Pulmonary artery endothelial cell (primary cell): ENCODE measurements at regions not wholly inside any gene's neighbourhood (a gene's known extent, or its start where the extent isn't known, plus 50 kb on each side); places are given as distances from the start of the nearest gene placed in this dataset.
"Not testable (repeated sequence)": the region's sequence is repeated elsewhere in the genome, so short reads cannot be mapped to it uniquely, and the experiment has no call there.

Experiments used
- DNase-seq: peaks from one replicate; pipeline ENCODE4 v3.0.0-alpha.2; 2011; ENCODE audit warnings: low read depth, low spot score

- no peak for DNase-seq
Observed at GRCh38 chr20:48019496-48019895, 234.2 kb upstream of the SULF2 start.

DNA sequence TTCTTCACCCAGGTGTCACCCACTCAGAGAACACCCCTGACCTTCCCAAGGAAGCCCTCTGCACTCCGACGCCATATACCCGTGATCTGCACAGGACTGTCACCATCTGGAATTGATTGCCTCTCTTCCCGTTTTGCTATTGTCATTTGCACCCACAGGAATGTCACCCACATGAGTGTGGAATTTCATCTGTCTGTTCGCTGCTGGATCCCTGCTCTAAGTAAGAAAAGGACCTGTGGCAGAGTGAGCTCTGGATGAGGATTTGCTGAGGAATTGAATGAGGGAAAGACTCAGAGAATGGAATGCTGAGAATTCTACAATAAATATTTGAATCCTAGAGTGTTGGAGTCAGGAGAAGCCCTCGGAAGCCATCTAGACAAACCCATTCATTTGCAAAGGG lies 233.6 kb upstream of the SULF2 start:
- DNase-seq: not testable (repeated sequence)

DNA sequence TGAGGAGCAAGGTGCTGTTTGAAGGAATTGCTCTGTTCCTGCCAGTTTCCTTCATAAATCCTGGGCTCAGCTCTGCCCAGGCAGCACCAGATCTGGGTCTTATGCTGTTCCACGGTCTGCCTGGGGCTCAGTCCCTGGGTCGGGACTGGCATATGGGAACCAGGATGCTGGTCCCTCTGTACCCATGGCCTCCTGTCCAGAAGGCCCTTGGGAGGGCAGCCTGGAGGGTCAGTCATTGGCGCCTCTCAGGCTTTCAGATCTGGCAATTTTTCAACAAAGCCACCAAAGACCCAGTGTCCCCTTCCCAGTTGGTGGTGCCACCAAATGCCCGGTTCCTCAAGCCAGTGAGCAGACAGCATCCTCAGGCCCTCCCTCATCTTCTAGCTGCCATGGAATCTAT lies 232.7 kb upstream of the SULF2 start:
- DNase-seq: no peak

DNA sequence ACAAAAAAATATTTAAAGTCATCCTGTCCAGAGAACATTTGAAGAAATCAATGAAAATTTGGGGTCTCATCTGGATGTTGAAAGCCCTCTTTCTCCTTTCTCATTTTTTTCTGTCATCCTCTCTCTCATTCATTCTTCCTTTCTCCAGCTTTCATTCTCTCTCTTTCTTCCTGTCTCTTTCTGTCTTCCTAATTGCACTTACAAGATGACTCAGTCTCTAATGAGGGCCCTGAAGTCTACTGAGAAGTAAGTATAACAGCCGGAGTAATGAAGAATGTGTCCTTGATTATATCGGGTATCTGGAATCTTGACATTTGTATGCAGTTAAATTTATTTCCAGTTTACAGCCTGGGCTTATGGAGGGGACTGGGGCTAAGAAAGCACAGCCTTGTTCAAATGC lies 232.2 kb upstream of the SULF2 start:
- no peak for DNase-seq

DNA sequence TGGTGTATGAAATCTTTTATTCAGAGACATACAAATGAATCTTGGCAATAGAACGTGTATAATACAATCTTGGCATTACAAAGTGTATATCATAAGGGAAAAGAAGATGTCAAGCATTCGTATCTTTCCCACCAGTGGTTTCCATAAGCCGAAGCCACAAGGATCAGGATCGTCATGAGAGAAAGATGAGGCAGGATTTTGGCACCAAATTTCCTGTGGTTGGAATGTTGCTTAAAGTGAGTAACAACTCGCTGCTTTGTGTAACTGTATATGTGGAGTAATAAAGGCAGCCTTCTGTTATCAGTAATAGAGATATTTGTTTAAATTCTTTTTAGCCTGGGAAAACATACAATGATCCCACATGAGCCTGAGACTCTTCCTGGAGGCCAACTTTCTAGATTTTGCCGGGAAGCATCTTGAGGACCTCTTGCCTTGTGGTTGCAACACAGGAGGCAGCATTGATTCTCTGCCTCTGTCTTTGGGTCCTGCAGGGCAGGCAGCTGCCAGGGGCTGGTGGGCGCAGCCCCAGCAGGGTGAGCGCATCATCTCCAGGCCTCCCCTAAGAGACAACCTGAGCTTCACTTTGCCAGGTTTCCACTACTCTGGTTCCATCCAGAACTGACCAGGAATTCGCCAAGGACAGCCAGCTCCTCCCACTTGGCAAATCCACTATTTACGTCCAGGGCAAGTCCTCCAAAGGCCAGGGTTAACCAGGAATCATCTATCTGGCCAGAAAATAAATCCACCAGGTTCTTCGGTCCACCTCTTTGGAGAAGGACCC lies 230.9 kb upstream of the SULF2 start:
- no peak for DNase-seq

DNA sequence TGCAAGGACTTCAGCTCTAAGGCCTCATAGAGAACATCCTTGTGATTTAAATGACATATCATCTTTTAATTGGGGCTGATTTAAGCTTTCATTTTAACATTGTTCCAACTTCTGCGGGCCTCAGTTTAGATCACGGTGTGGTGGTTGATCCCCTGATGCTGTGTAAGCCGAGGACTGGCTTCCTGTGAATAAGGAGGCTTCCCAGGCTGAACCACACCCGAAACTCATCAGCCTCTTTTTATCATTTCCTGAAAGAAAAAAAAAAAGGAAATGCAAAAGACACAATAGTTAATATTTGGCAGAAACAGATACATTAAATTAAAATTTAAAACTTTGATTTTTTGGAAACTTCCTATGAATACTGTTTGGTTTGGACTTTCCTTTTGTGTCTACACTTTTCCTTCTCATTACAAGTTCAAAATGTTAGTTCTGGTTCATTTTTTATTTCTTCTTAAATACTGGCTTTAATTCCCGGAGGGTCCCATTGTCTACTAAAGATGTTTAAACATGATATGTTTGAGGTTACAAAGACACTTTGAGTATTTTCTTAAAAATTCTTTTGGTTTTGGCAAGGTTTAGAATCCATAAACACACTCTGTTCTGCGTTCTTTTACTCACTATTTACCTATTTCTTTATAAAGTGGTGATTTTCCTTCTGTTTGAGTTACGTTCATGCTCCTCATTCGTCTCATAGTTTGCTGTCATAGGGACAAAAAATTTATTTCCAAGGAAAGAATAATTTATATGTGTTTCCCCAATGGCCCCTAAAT lies 230.0 kb upstream of the SULF2 start:
- no peak for DNase-seq

- DNase-seq: no peak
Observed at GRCh38 chr20:48012401-48012974, 227.2 kb upstream of the SULF2 start.

GRCh38 chr20:48011025-48011424 lies 225.7 kb upstream of the SULF2 start:
- DNase-seq: no peak

- DNase-seq: no peak
Observed at GRCh38 chr20:48010623-48011022, 225.3 kb upstream of the SULF2 start.

- DNase-seq: no peak
Observed at GRCh38 chr20:48008850-48009515, 223.7 kb upstream of the SULF2 start.

- no peak for DNase-seq
Observed at GRCh38 chr20:48007351-48007750, 222.1 kb upstream of the SULF2 start.

DNA sequence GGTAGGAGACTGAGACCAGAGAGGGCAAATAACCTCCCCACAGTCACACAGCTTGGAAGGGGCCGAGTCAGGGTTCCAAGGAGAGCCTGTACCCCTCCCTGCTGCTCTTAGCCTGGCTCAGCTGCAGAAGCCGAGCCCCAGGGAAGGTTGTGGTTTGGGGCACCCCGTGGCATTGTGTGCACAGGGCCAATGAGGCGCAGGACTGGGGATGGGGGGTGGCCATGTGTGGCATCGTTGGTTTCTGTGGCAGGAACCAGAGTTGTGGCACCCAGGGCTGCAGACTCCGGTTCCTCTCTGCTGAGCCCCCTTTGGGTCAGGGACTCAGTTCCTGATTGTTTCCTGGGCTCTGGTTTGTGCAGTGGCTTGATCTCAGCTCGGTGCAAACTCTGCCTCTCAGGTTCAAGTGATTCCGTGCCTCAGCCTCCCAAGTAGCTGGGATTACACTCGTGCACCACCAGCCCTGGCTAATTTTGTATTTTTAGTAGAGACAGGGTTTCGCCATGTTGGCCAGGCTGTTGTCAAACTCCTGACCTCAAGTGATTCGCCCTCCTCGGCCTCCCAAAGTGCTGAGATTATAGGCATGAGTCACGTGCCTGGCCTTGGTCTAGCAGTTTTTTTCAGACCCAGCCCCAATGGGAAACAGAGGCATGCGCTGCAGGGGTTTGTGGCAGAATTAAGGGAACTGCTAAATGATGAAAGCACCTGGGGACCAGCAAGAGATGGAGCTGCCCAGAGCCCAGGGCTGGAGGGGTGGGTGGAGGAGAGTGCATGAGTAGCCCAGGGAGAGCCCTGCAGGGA lies 221.0 kb upstream of the SULF2 start:
- no peak for DNase-seq

- no peak for DNase-seq
Observed at GRCh38 chr20:48003021-48003420, 217.7 kb upstream of the SULF2 start.

DNA sequence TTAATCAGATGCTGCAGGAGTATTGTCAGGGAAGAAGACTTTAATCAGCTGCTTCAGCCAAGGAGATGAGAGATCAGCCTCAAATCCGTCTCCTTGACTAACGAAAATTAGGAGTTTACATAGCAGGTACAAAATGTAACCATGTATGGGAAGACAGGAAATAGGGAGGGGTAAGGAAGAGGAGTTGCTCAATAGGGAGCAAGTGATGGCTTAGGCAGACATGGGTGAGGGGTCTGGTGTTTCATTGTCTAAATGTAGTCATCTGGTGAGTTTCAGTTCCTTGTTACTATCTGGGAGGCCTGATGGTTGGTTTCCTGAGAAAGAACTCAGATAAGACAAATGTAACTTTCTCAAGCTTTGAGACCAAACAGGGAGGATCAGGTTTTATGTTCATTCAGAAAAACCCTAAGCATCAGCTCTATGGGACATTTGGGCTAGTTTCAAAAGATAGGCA lies 217.3 kb upstream of the SULF2 start:
- no peak for DNase-seq

- DNase-seq: no peak
Observed at GRCh38 chr20:47999166-47999565, 213.9 kb upstream of the SULF2 start.

DNA sequence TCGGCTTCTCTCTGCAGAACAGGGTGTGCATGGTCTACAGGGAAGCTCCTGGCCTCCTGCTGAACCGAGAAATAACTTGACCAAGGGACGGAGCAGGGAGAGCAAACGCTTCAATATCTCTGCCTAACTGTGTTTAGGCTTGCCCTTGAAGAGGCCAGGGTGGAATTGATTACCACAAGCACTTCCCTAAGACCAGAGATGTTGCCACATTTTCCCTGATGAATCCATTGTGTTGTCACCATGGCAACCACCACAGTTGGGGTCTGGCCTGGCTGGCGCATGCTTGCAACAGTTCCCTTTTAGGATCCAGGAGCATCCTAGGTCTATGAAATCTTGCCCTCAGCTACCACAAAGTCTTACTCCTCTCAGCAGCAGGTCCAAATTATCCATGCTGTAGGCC lies 213.5 kb upstream of the SULF2 start:
- DNase-seq: no peak

GRCh38 chr20:47995661-47996060 lies 210.4 kb upstream of the SULF2 start:
- no peak for DNase-seq

DNA sequence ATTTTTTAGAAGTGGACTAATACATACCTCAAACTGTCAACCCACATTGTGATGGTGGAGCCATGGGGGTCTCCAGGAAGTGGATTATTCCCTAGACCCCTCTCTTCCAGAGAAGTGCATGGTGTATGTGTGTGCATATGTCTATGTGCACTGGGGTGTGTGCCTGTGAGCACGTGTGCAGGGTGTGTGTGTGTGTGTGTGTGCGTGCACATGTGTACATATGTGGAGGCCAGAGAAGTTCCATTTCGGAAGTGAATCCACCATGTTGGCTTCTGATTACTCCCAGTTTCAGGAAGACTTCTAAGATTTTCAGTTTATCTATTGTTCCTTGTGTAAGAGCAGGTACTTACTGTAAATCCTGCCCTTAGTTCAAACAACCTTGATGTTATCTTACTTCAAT lies 208.5 kb upstream of the SULF2 start:
- no peak for DNase-seq

DNA sequence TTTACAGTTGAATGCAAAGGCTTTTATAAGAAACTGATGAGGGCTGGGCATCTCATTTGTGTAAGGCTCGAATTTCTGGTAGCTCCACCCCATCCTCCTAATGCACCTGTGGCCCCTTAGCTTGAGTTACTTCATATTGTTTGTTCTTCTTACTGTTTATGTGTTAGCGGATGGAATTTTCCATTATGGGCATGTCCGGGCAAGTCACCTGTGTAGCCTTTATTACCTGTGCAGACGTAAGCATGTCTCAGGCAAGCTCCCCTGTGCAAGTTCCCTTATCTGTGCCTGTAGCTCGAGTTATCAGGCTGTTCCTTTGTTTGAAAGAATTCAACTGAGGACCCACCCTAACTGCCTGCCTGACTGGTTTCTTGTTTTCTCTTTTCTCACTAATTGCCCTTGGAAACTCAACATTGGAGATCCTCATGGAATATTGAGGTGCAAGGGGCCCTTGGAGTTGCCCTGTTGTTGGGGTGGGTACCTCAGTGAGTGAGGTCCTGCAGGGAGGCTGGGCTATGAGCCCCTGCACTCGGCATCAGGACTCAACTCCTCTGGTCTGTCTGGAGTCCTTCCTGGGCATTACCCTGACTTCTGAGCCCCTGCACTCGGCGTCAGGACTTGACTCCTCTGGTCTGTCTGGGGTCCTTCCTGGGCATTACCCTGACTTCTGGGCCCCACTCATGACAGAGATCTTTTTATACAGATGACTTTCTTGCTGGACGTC lies 207.9 kb upstream of the SULF2 start:
- no peak for DNase-seq

- no peak for DNase-seq
Observed at GRCh38 chr20:47991875-47992488, 206.7 kb upstream of the SULF2 start.
